G401.6 (cell line): ENCODE measurements at regions not wholly inside any gene's neighbourhood (a gene's known extent, or its start where the extent isn't known, plus 50 kb on each side); places are given as distances from the start of the nearest gene placed in this dataset.
"Not testable (repeated sequence)": the region's sequence is repeated elsewhere in the genome, so short reads cannot be mapped to it uniquely, and the experiment has no call there.

Experiments used
- FAIRE-seq: peaks from 2 replicates; lab custom pipeline; 2012; peaks lifted over from hg19 to GRCh38; lab: Jason Lieb, UNC

GRCh38 chrX:115357326-115358120 is 68.0 kb downstream of the LUZP4 start:
- FAIRE-seq: no peak

DNA sequence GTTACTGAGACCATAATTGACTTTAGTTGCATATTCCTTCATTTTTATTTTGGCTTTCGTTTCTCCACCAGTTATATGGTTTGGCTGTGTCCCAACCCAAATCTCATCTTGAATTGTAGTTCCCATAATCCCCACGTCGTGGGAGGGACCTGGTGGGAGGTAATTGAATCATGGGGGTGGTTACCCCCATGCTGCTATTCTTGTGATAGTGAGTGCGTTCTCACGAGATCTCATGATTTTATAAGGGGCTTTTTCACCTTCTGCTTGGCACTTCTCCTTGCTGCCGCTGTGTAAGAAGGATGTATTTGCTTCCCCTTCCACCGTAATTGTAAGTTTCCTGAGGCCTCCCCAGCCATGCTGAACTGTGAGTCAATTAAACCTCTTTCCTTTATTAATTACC is 70.0 kb downstream of the LUZP4 start:
- not testable (repeated sequence) for FAIRE-seq

DNA sequence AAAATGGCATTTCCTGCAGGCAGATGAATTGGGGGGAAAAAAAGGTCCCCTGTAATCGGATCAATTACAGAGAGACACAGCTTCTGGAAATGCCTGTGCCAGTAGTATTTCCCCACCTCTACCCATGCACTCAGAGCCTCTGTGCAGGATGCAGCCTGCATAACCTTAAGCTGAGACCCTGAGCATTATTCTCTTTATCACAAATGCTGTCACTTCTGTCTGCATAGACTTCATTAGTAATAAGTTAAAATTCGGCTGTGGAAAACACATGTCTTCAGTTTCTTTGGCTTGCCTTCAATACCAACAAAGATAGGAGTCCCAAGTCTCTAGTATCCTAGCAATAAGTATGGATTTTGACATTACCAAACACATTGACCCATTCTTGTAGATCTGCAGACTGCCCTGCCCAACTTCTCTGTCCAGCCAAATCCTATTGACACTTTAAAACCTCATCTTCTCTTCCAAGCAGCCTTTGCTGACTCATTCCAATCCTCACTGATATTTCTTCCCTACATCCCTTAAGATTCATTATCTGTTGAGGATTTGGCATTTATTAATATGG is 70.8 kb downstream of the LUZP4 start:
- no peak for FAIRE-seq

GRCh38 chrX:115362334-115363095 is 73.0 kb downstream of the LUZP4 start:
- FAIRE-seq: no peak

GRCh38 chrX:115363372-115363771 is 73.9 kb downstream of the LUZP4 start:
- FAIRE-seq: no peak

GRCh38 chrX:115363897-115364296 is 74.4 kb downstream of the LUZP4 start:
- no peak for FAIRE-seq

GRCh38 chrX:115364670-115365069 is 75.2 kb downstream of the LUZP4 start:
- FAIRE-seq: no peak

GRCh38 chrX:115366535-115366934 is 77.0 kb downstream of the LUZP4 start:
- FAIRE-seq: no peak

- FAIRE-seq: no peak
These were observed 77.9 kb downstream of the LUZP4 start for GRCh38 chrX:115367455-115367854.

GRCh38 chrX:115367951-115368350 is 78.4 kb downstream of the LUZP4 start:
- FAIRE-seq: no peak

DNA sequence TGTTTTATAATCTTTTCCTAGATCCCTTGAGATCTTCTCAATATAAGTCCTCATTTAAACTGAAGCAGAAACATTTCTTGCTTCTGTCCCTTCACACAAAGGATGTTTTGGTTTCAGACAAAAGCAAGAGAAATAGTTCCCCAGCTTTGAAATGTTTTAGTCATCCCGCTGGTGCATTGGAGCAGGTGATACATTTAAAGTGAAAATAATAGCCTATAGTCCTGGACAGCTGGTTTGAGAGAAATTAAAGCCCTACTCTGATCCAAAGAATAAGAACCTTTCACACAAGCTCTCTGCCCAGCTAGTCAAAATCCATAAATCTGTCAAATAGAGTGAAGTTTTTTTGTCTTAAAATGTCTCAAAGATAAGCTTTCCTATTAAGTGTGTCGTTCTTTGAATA is 79.4 kb downstream of the LUZP4 start:
- no peak for FAIRE-seq

DNA sequence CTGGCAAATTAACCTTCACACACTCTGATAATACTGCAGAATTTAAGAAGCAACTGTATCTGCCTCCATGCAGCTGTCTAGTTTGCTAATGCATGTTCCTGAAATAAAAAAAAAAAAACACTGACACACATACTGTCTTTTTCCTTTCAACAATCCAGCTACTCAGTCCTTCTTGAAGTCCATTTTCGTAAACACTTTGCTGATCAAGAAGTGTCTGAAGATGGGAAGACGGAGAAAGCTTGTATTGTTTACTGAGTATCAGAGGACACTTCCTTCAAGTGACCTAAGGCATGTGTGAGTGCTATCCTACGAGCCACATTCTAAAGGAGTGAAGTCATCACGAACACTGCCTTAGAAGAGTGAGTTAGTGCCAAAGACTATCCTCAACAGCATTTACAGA is 82.6 kb downstream of the LUZP4 start:
- FAIRE-seq: no peak

- no peak for FAIRE-seq
These were observed 83.8 kb downstream of the LUZP4 start for GRCh38 chrX:115373308-115373707.

DNA sequence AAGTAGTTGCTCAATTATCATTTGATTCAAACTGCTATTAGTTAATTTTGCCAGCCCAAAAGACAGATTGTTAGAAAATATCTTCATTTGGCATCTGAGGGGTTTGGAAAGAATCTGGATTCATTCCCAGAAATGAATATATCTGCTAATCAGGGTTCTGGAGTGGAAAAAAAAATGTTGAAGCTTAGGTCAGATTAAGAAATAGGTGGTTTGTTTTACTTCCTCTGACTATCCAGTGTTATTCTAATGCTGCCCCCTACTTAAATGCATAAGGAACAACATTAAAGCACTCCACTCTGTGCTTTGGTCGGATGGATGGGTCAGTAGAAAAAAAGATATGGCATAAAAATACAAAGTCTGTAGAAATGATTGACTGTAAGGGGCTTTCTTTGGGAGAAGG is 89.0 kb downstream of the LUZP4 start:
- FAIRE-seq: no peak

DNA sequence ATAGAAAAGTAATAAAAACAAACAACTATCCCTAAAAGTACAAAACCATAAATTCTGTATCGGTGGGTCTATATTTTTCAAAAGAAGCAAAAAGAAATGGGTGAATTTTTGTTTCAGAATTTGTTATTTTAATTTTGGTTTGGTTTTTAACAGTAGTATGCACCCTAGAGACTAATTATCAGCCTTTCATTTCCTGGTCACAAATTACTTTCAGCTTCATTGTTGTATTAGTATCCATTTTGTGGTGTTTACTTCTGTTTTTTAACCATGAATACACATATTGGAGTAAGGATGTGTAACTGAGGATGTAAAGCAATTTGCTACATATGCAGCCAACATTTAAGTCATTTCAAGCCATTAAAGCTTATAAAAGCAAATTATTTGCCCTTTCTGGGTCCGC is 97.8 kb downstream of the LUZP4 start:
- no peak for FAIRE-seq

DNA sequence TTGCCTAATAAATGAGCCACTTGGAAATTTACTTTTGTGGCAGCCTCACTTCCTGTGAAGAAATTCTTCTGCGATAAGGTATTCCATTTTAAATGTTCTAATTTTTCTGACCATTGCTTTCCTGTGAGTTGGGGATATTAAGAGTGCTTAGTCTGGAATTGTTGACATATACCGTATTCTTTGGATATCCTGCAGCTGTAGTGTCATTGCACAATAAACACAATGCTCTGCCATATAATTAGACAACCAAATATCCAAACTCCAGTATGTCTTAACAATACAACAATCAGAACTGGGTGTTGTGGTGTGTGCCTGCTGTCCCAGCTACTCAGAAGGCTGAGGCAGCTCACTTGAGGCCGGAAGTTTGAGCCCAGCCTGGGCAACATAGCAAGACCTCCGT is 99.4 kb downstream of the LUZP4 start:
- no peak for FAIRE-seq

DNA sequence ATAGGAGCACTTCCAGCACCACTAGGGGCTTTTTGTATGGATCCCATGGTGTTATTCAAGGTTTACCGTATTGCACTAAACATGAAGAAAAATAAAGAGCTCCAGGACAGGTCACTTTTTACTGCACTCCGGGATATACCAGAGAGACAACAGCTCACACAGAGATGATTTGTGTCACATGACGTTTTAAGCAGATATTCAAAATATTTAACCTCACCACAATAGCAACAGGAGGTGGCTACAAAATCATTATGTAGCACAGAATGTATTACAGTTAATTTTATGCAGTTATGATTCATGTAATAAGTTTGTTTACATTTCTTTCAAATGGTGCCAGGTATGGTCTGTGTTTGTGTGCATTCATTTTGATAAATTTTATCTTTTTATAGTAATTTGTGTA is 100.6 kb downstream of the LUZP4 start:
- no peak for FAIRE-seq

GRCh38 chrX:115392031-115392430 is 102.5 kb downstream of the LUZP4 start:
- no peak for FAIRE-seq

DNA sequence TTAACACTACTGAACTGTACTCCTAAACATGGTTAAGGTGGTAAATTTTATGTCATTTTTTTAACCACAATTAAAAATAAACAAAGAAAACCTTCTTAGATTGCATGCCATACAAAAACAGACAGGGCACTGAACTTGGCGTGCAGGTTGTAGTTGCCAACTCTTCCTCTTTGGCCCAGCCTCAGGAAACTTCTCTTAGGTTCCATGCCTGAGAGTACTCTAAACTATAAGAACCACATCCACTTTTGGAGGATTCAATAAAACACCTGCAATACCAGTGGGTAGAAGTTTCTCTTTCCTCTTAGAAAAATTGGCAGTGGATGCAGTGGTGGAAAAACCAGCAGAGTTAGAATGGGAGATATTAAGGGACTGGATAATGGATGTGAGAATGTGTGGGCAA is 103.4 kb downstream of the LUZP4 start:
- FAIRE-seq: no peak

DNA sequence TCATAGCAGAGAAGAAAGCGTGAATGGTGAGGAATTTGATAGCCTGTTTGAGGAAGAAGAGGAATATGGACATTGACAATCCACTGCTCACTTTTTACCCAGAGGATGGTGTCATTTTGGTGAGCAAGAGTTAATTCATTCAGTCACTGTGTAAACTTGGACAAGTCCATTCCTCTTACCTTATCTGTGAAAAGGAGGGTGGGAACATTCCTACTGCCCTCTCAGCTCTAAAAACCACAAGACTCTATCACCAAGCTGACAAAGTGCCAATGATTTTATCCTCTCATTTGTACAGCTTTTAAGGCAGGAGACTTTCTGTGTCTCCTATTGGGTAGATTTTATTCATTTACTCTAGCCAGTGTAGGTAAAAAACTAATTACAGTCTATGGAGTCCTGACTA is 103.8 kb downstream of the LUZP4 start:
- FAIRE-seq: no peak

DNA sequence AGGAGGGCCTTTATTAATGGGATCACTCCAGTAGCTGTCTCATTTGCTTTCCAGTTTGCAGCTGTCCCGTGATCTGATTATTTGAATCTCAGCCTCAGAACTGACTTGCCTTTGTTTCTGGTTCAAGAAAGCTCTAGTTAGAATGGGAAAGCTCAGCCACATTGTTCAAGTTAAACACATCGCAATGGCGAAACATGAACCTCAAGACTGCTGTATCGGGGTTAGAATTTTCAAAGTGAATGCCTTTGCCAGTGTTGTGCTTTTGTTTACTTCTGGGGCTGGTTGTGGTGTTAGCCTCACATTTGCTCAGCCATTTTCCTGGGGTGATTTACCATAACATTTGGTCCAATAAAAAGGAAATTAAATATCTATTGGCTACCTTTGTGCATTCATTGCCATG is 105.3 kb downstream of the LUZP4 start:
- FAIRE-seq: not testable (repeated sequence)

- FAIRE-seq: no peak
These were observed 109.8 kb downstream of the LUZP4 start for GRCh38 chrX:115399306-115399705.

GRCh38 chrX:115400960-115401359 is 111.4 kb downstream of the LUZP4 start:
- FAIRE-seq: no peak

DNA sequence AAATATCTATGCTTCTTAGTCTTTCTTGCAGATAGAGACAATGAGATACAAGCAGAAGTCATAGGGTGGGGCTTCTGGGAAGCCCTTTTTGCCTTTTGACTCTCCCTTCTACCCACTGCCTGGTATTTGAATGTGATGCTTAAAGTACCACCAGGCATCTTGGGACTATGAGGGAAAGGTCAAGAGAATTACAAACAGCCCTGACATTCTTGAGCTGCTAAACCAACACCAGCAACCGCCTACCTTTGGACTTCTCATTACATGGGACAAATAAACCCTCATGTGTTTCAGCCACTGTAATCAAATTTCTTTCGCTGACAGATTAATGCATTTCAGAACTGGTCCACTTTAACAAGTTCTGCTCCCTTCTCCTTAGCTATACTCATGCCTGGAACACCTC is 112.8 kb downstream of the LUZP4 start:
- no peak for FAIRE-seq
